RWPE1 (cell line): ENCODE measurements at regions not wholly inside any gene's neighbourhood (a gene's known extent, or its start where the extent isn't known, plus 50 kb on each side); places are given as distances from the start of the nearest gene placed in this dataset.

Experiments
- CTCF ChIA-PET: fragments of 350-600 bp; sonication (Branson Sonifier 250); formaldehyde crosslinking; extraction: SDS; loops from one replicate; lab custom pipeline; 2021; lab: Yijun Ruan, JAX
- POLR2A ChIA-PET: fragments of 400-600 bp; formaldehyde crosslinking; extraction: SDS; loops from one replicate; lab custom pipeline; 2020; ENCODE audit warnings: antibody characterized with exemption; ENCODE audit not compliant: low non-redundant PET; lab: Yijun Ruan, JAX
- DNase-seq: peaks from one replicate; pipeline ENCODE4 v3.0.0; 2012; ENCODE audit warnings: low spot score
- H3K27ac ChIP-seq: fragments of 450-650 bp; 2 replicates; pipeline ENCODE4 v1.5.1; 2017
- CTCF ChIP-seq: fragments of 450-650 bp; conservative IDR thresholded peaks from 2 replicates; pipeline ENCODE4 v1.5.1; 2017; ENCODE audit warnings: low read depth, mild to moderate bottlenecking

GRCh38 chr18:55744206-55744605, 156.2 kb upstream of the TCF4 start:
- H3K27ac ChIP-seq = no peak overlapping the region
- POLR2A ChIA-PET = no interaction called here
- DNase-seq = no peak
- CTCF ChIA-PET = no interaction called here
- no peak for TF ChIP-seq CTCF

- TF ChIP-seq CTCF = no peak
- no peak overlapping the region for H3K27ac ChIP-seq
- CTCF ChIA-PET = interaction anchor here (0.6 kb wide), 1 partner anchor 38 kb away, joined by 4 read pairs; no protein-coding TSS in a partner anchor
- no peak for DNase-seq
- POLR2A ChIA-PET = no interaction called here
Measured at GRCh38 chr18:55743736-55744135, 155.7 kb upstream of the TCF4 start.

- ChIA-PET POLR2A (no interaction called here), CTCF (interaction anchor here (0.6 kb wide), 1 partner anchor 39 kb away, joined by 4 read pairs; no protein-coding TSS in a partner anchor)
- TF ChIP-seq CTCF = no peak
- DNase-seq = no peak
- no peak overlapping the region for H3K27ac ChIP-seq
Measured at GRCh38 chr18:55743133-55743532, 155.1 kb upstream of the TCF4 start.

- no peak for DNase-seq
- no peak for TF ChIP-seq CTCF
- ChIA-PET POLR2A (no interaction called here), CTCF (no interaction called here)
- H3K27ac ChIP-seq = no peak overlapping the region
Measured at GRCh38 chr18:55739488-55739887, 151.5 kb upstream of the TCF4 start.

- DNase-seq = no peak
- POLR2A ChIA-PET = no interaction called here
- no peak overlapping the region for H3K27ac ChIP-seq
- TF ChIP-seq CTCF = no peak
- CTCF ChIA-PET = no interaction called here
Measured at GRCh38 chr18:55738483-55739114, 150.6 kb upstream of the TCF4 start.

DNA sequence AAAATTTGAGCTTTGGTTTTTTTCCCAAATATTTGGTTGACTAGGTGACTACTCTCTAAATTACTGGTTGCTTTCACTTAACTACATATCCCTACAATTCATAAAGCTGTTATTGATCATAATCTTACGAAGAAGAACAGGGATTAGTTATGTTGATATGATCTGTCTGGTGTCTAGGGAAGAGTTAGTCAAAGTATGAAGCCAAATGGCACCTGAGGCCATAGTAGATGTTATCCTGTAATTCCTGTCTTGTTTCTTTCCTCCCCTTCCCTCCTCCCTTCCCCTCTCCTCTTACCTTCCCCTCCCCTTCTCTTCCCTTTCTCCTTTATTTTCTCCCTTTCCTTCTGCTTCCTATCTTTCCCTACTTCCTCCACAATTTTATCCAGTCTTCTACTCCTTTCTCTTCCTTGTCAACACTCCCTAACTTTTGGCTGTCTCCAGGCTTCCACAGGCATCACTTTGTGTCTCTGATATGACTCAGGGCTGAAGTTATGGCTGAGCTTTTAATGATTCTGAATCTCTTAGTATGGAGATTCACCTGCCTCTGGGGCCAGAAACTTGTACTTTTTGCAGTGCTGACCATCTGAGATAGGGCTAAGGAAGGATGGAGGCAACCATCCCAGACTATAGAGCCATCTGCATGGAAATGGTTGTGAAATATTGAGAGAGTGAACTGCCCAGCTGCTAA, 149.9 kb upstream of the TCF4 start:
- POLR2A ChIA-PET = no interaction called here
- no peak for TF ChIP-seq CTCF
- DNase-seq = no peak
- CTCF ChIA-PET = no interaction called here
- no peak overlapping the region for H3K27ac ChIP-seq
